ENCODE measurements at regions not wholly inside any gene's neighbourhood (a gene's known extent, or its start where the extent isn't known, plus 50 kb on each side); places are given as distances from the start of the nearest gene placed in this dataset.

DNA sequence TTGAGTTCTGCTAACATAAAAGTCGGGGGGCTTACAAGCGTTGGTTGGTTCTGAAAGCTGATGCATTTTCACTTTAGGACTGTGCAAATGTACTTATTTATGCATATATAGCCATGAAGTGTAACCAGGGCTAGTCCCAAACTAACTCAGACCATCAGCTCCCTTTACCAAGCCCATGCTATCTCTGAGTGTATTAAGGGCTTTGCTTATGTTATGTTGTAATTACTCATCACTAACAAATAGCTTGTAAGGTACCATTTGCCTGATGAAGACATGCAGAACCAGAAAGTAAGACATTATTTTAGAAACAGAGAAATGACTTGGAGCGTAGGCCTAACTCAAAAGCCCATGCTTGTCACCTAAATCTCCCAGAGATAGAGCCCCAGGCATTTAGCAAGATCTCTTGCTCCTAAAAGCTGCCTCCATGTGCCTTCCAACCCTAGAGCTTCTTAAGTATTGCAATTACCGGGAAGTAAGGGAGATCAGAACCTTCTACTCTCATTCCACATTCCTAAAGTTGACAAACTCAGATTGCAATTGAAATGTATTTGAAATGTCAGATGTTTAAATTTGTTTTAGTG, 362.9 kb upstream of the RBMS3 start:
- no peak overlapping the region for H4K5ac ChIP-seq (ENCODE audit: insufficient read length, low read depth, low read length)

More for the DNA sequence above, 362.9 kb upstream of the RBMS3 start:
- Histone ChIP-seq H3K4me3 (ENCODE audit: extremely low read depth in 1 of 4, insufficient read depth in 2 of 4, low read depth in 3 of 4, low read length in 4 of 4) (no peak overlapping the region), H3K79me1 (ENCODE audit: low read depth, low read length) (no peaks in the 10 kb centered on the region), H3K23me2 (ENCODE audit: low read depth, low read length) (no peaks in the 10 kb centered on the region), H3K9me3 (ENCODE audit: insufficient read depth in 2 of 2, low read depth in 1 of 2, low read length in 1 of 2) (no peaks in the 10 kb centered on the region), H2AK5ac (ENCODE audit: low read depth, low read length) (no peak overlapping the region), H2BK12ac (ENCODE audit: low read depth, low read length) (no peak overlapping the region), H3K14ac (ENCODE audit: insufficient read length) (no peak overlapping the region), H2BK20ac (ENCODE audit: low read length) (no peak overlapping the region), H2BK5ac (ENCODE audit: low read depth, low read length) (no peak overlapping the region), H3K4me2 (ENCODE audit: insufficient read depth in 1 of 2, low read depth in 2 of 2, low read length in 2 of 2) (no peak overlapping the region), H2AFZ (ENCODE audit: low read length) (no peak overlapping the region), H3K27me3 (replicated peaks in 1 of 4; ENCODE audit: control insufficient read depth in 3 of 4, extremely low read depth in 1 of 4, insufficient read depth in 3 of 4, low read length in 3 of 4) (no peaks in the 10 kb centered on the region), H2BK15ac (ENCODE audit: low read length) (no peak overlapping the region), H3K23ac (ENCODE audit: insufficient read length) (no peak overlapping the region), H2BK120ac (replicated peaks; ENCODE audit: low read depth, low read length) (no peak overlapping the region), H4K8ac (ENCODE audit: extremely low read depth, insufficient read depth, low read length) (no peak overlapping the region), H3K9ac (replicated peaks in 1 of 4; ENCODE audit: extremely low read depth in 1 of 4, low read depth in 3 of 4, low read length in 3 of 4) (no peak overlapping the region), H3K56ac (replicated peaks; ENCODE audit: insufficient read length, low read depth, low read length) (no peak overlapping the region), H4K20me1 (replicated peaks in 1 of 2; ENCODE audit: control insufficient read depth in 1 of 2, insufficient read depth in 2 of 2, low read length in 2 of 2) (no peaks in the 10 kb centered on the region), H3K27ac (ENCODE audit: low read depth, low read length) (no peak overlapping the region), H3K18ac (ENCODE audit: extremely low read depth, low read length) (no peak overlapping the region), H3K36me3 (ENCODE audit: control insufficient read depth in 2 of 4, insufficient read depth in 4 of 4, low read length in 3 of 4) (no peaks in the 10 kb centered on the region), H3K4ac (replicated peaks; ENCODE audit: insufficient read length, low read depth, low read length) (no peak overlapping the region), H4K91ac (replicated peaks; ENCODE audit: insufficient read length, low read length) (no peak overlapping the region), H3K79me2 (ENCODE audit: control insufficient read depth in 1 of 2, insufficient read depth in 2 of 2, low read length in 2 of 2) (no peaks in the 10 kb centered on the region), H3K4me1 (replicated peaks in 1 of 4; ENCODE audit: control insufficient read depth in 3 of 4, insufficient read depth in 4 of 4, low read length in 3 of 4) (no peaks in the 10 kb centered on the region)
- ChIA-PET POLR2A (ENCODE audit: partially characterized antibody) (no interaction called here), CTCF (ENCODE audit: partially characterized antibody) (interaction anchor here (1.1 kb wide), 1 partner anchor 140 kb away, joined by 3 read pairs; no protein-coding TSS in a partner anchor)
- no peak for FAIRE-seq
- 87% methylated on average over 4 of the region's 4 CpGs; no CpG with 5 or more reads in 1 of the 2 experiments for WGBS, 2 experiments (ENCODE audit: extremely low coverage in 1 of 2, insufficient coverage in 1 of 2, insufficient read length in 1 of 2, insufficient replicate concordance in 2 of 2, low coverage in 1 of 2, low lambda C conversion rate in 2 of 2, missing lambda C conversion rate in 1 of 2)
- DNase-seq (ENCODE audit: low read depth in 1 of 2, low spot score in 2 of 2): no peak
- TF ChIP-seq MAX (IDR thresholded peaks at IDR 0.05) (no peak), ASH2L (IDR thresholded peaks at IDR 0.05; ENCODE audit: low read length) (no peak), POLR2AphosphoS5 (IDR thresholded peaks at IDR 0.05; ENCODE audit: low read depth, low read length) (no peak), SIX5 (IDR thresholded peaks at IDR 0.05; ENCODE audit: low read depth, low read length) (no peak), PHF8 (conservative IDR thresholded peaks at IDR 0.05; ENCODE audit: low read depth, low read length) (no peak), CHD2 (IDR thresholded peaks at IDR 0.05; ENCODE audit: low read length) (no peak)

All from H1 (cell line).